ENCODE measurements at regions not wholly inside any gene's neighbourhood (a gene's known extent, or its start where the extent isn't known, plus 50 kb on each side); places are given as distances from the start of the nearest gene placed in this dataset.

GRCh38 chr13:68806125-68806524 lies 1301.5 kb upstream of the ATXN8OS start:
- no peak overlapping the region for H3K4me2 ChIP-seq (ENCODE audit: insufficient read depth in 1 of 2, low read depth in 2 of 2, low read length in 2 of 2)
- no peaks in the 10 kb centered on the region for H3K27me3 ChIP-seq (replicated peaks in 1 of 4; ENCODE audit: control insufficient read depth in 3 of 4, extremely low read depth in 1 of 4, insufficient read depth in 3 of 4, low read length in 3 of 4)
- H3K36me3 ChIP-seq (ENCODE audit: control insufficient read depth in 2 of 4, insufficient read depth in 4 of 4, low read length in 3 of 4): no peaks in the 10 kb centered on the region
- H3K23ac ChIP-seq (ENCODE audit: insufficient read length): no peak overlapping the region
- H2BK15ac ChIP-seq (ENCODE audit: low read length): no peak overlapping the region
- no peak overlapping the region for H3K9ac ChIP-seq (replicated peaks in 1 of 4; ENCODE audit: extremely low read depth in 1 of 4, low read depth in 3 of 4, low read length in 3 of 4)
- POLR2A ChIA-PET (ENCODE audit: partially characterized antibody): no interaction called here
- no peak overlapping the region for H2BK12ac ChIP-seq (ENCODE audit: low read depth, low read length)
- H4K8ac ChIP-seq (ENCODE audit: extremely low read depth, insufficient read depth, low read length): no peak overlapping the region
- no peak overlapping the region for H3K56ac ChIP-seq (replicated peaks; ENCODE audit: insufficient read length, low read depth, low read length)
- no peak overlapping the region for H2BK20ac ChIP-seq (ENCODE audit: low read length)
- no peaks in the 10 kb centered on the region for H3K79me1 ChIP-seq (ENCODE audit: low read depth, low read length)
- H4K5ac ChIP-seq (ENCODE audit: insufficient read length, low read depth, low read length): no peak overlapping the region
- FAIRE-seq (no peak), DNase-seq (ENCODE audit: low read depth in 1 of 2, low spot score in 2 of 2) (no peak)
- H3K4me1 ChIP-seq (replicated peaks in 1 of 4; ENCODE audit: control insufficient read depth in 3 of 4, insufficient read depth in 4 of 4, low read length in 3 of 4): no peaks in the 10 kb centered on the region
- no peaks in the 10 kb centered on the region for H3K23me2 ChIP-seq (ENCODE audit: low read depth, low read length)
- H3K9me3 ChIP-seq (ENCODE audit: insufficient read depth in 2 of 2, low read depth in 1 of 2, low read length in 1 of 2): no peaks in the 10 kb centered on the region
- no peak overlapping the region for H3K18ac ChIP-seq (ENCODE audit: extremely low read depth, low read length)
- no peaks in the 10 kb centered on the region for H3K79me2 ChIP-seq (ENCODE audit: control insufficient read depth in 1 of 2, insufficient read depth in 2 of 2, low read length in 2 of 2)
- WGBS, 2 experiments (ENCODE audit: extremely low coverage in 1 of 2, insufficient coverage in 1 of 2, insufficient read length in 1 of 2, insufficient replicate concordance in 2 of 2, low coverage in 1 of 2, low lambda C conversion rate in 2 of 2, missing lambda C conversion rate in 1 of 2): 97% methylated on average over 2 of the region's 2 CpGs; no CpG with 5 or more reads in 1 of the 2 experiments
- CTCF ChIA-PET (ENCODE audit: partially characterized antibody): no interaction called here
- H3K4me3 ChIP-seq (ENCODE audit: extremely low read depth in 1 of 4, insufficient read depth in 2 of 4, low read depth in 3 of 4, low read length in 4 of 4): no peak overlapping the region
- no peak overlapping the region for H4K91ac ChIP-seq (replicated peaks; ENCODE audit: insufficient read length, low read length)
- H2BK5ac ChIP-seq (ENCODE audit: low read depth, low read length): no peak overlapping the region
- H3K14ac ChIP-seq (ENCODE audit: insufficient read length): no peak overlapping the region
- H2BK120ac ChIP-seq (replicated peaks; ENCODE audit: low read depth, low read length): no peak overlapping the region
- no peak overlapping the region for H3K27ac ChIP-seq (ENCODE audit: low read depth, low read length)
- H2AFZ ChIP-seq (ENCODE audit: low read length): no peak overlapping the region
- H3K4ac ChIP-seq (replicated peaks; ENCODE audit: insufficient read length, low read depth, low read length): no peak overlapping the region
- no peaks in the 10 kb centered on the region for H4K20me1 ChIP-seq (replicated peaks in 1 of 2; ENCODE audit: control insufficient read depth in 1 of 2, insufficient read depth in 2 of 2, low read length in 2 of 2)
- no peak overlapping the region for H2AK5ac ChIP-seq (ENCODE audit: low read depth, low read length)
- TF ChIP-seq TBP (IDR thresholded peaks at IDR 0.05; ENCODE audit: low read depth, low read length): no peak
- TF ChIP-seq JUN (IDR thresholded peaks at IDR 0.05; ENCODE audit: low read depth, low read length): no peak
- TF ChIP-seq BCL11A (IDR thresholded peaks at IDR 0.05; ENCODE audit: low read depth in 2 of 2, low read length in 2 of 2): no peak
- no peak for TF ChIP-seq TCF12 (IDR thresholded peaks at IDR 0.05; ENCODE audit: low read depth, low read length)
- no peak for TF ChIP-seq RBBP5 (IDR thresholded peaks at IDR 0.05; ENCODE audit: borderline replicate concordance, low read depth, low read length)
- no peak for TF ChIP-seq BACH1 (IDR thresholded peaks at IDR 0.05; ENCODE audit: low read length)
- no peak for TF ChIP-seq POU5F1 (IDR thresholded peaks at IDR 0.05; ENCODE audit: low read depth, low read length)
- TF ChIP-seq YY1 (IDR thresholded peaks at IDR 0.05; ENCODE audit: low read depth, low read length): no peak
- no peak for TF ChIP-seq SAP30 (IDR thresholded peaks at IDR 0.05; ENCODE audit: insufficient read depth, insufficient replicate concordance, low read length)
- TF ChIP-seq HDAC2 (IDR thresholded peaks at IDR 0.05; ENCODE audit: borderline replicate concordance in 1 of 2, low read depth in 2 of 2, low read length in 2 of 2): no peak
- TF ChIP-seq ZNF274 (IDR thresholded peaks at IDR 0.05; ENCODE audit: borderline replicate concordance, extremely low read depth, low read length): no peak
- no peak for TF ChIP-seq GABPA (IDR thresholded peaks at IDR 0.05; ENCODE audit: borderline replicate concordance, insufficient read depth, low read length)
- TF ChIP-seq KDM5A (IDR thresholded peaks at IDR 0.05; ENCODE audit: low read length): no peak
- no peak for TF ChIP-seq RXRA (IDR thresholded peaks at IDR 0.05; ENCODE audit: insufficient read depth, low read depth, low read length)
- no peak for TF ChIP-seq KDM1A (IDR thresholded peaks at IDR 0.05; ENCODE audit: borderline replicate concordance, low read length)

Data from H1 (cell line).